Glutamatergic neuron (in vitro differentiated cells): ENCODE measurements at regions not wholly inside any gene's neighbourhood (a gene's known extent, or its start where the extent isn't known, plus 50 kb on each side); places are given as distances from the start of the nearest gene placed in this dataset.

ENCODE experiments used
- DNase-seq: peaks from one replicate; pipeline ENCODE4 v3.0.0; 2022
- H3K27ac Mint-ChIP-seq: one replicate; pipeline ENCODE4 v1.8.0; 2020; ENCODE audit warnings: mild to moderate bottlenecking, mixed read lengths, inconsistent platforms; ENCODE audit not compliant: unreplicated experiment
- H3K27me3 Mint-ChIP-seq: one replicate; pipeline ENCODE4 v1.8.0; 2020; ENCODE audit warnings: mild to moderate bottlenecking, moderate library complexity, mixed read lengths, inconsistent platforms; ENCODE audit not compliant: unreplicated experiment
- H3K36me3 Mint-ChIP-seq: one replicate; pipeline ENCODE4 v1.8.0; 2020; ENCODE audit warnings: mild to moderate bottlenecking, mixed read lengths, inconsistent platforms; ENCODE audit not compliant: unreplicated experiment
- H3K4me1 Mint-ChIP-seq: one replicate; pipeline ENCODE4 v1.8.0; 2020; ENCODE audit warnings: mild to moderate bottlenecking, low read depth, mixed read lengths, inconsistent platforms; ENCODE audit not compliant: unreplicated experiment
- H3K4me3 Mint-ChIP-seq: one replicate; pipeline ENCODE4 v1.8.0; 2020; ENCODE audit warnings: mild to moderate bottlenecking, mixed read lengths, inconsistent platforms; ENCODE audit not compliant: unreplicated experiment
- H3K9me3 Mint-ChIP-seq: one replicate; pipeline ENCODE4 v1.8.0; 2020; ENCODE audit warnings: mild to moderate bottlenecking, moderate library complexity, mixed read lengths, inconsistent platforms; ENCODE audit not compliant: unreplicated experiment
- CTCF ChIP-seq: fragments of 200-600 bp; sonication (generic); IDR thresholded peaks from one replicate; pipeline ENCODE4 v1.5.0; 2021; ENCODE audit not compliant: partially characterized antibody, unreplicated experiment

DNA sequence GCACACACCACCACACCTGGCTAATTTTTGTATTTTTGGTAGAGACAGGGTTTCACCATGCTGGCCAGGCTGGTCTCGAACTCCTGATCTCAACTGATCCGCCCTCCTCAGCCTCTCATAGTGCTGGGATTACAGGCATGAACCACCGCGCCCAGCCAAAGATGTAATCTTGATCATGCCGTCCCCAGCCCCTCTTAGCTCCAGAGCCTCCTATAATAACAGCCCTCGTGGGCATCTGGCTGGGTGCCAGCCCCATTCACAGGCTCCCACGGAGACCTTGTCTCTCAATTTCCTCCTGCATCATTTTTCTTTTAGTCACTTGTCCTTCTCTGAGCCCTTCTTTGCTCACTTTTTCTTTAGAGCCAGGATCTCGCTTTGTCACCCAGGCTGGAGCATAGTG lies 94.2 kb downstream of the KATNIP start:
- peaks cover 2% of the 10 kb centered on the region for H3K27me3 Mint-ChIP-seq
- H3K9me3 Mint-ChIP-seq = peaks cover 2% of the 10 kb centered on the region
- no peak overlapping the region for H3K27ac Mint-ChIP-seq
- peaks cover 3% of the 10 kb centered on the region for H3K4me1 Mint-ChIP-seq
- TF ChIP-seq CTCF = no peak
- no peaks in the 10 kb centered on the region for H3K36me3 Mint-ChIP-seq
- no peak for DNase-seq
- H3K4me3 Mint-ChIP-seq = no peak overlapping the region

- Mint-ChIP-seq H3K9me3 (peaks cover 2% of the 10 kb centered on the region), H3K36me3 (no peaks in the 10 kb centered on the region), H3K4me3 (no peak overlapping the region), H3K27me3 (peaks cover 4% of the 10 kb centered on the region), H3K27ac (no peak overlapping the region), H3K4me1 (no peaks in the 10 kb centered on the region)
- no peak for DNase-seq
- no peak for TF ChIP-seq CTCF
Observed at GRCh38 chr16:27645396-27645795, 95.5 kb downstream of the KATNIP start.

DNA sequence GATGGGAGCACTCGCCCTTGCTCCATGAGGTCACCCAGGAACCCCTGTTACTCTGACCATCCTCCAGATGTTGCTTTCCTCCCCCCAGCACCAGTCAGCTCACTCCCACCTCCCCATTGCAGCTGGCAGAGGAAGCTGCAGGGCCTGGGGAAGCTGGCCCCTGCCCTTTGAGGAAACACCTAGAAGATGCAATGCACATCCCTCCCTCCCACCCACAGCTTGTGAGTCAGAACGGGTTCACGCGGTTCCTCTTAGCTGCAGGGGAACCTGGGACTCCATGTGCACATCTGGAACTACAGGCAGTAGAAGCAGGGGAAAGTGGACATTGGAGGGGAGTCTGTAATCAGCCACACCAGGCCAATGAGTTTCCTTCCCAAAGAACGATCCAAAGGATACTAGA lies 96.9 kb downstream of the KATNIP start:
- H3K36me3 Mint-ChIP-seq = no peaks in the 10 kb centered on the region
- no peak for TF ChIP-seq CTCF
- peaks cover 4% of the 10 kb centered on the region for H3K4me1 Mint-ChIP-seq
- no peak overlapping the region for H3K27ac Mint-ChIP-seq
- no peak for DNase-seq
- H3K27me3 Mint-ChIP-seq = peaks cover 4% of the 10 kb centered on the region
- H3K9me3 Mint-ChIP-seq = peaks cover 2% of the 10 kb centered on the region
- no peak overlapping the region for H3K4me3 Mint-ChIP-seq

DNA sequence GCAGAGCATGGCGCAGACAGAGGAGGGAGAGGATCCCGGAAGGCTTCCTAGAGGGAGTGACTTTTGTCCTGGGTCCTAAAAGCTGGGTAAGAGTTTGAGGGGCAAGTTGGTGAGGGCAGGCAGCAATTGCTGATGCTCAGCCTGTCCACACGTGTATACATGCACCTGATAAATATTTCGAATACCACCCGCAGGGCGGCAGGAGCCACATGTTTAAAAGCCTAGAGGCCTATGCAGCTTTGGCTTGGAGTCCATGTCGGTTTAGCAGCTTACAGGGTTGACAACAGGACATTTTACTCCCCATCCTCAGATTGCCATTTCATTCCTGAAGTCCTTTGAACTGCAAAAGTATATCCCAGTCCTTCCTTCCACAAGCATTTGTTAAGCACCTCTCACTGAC lies 99.1 kb downstream of the KATNIP start:
- H3K4me1 Mint-ChIP-seq = peaks cover 4% of the 10 kb centered on the region
- no peak overlapping the region for H3K27ac Mint-ChIP-seq
- TF ChIP-seq CTCF = no peak
- no peak for DNase-seq
- peaks cover 2% of the 10 kb centered on the region for H3K9me3 Mint-ChIP-seq
- no peaks in the 10 kb centered on the region for H3K36me3 Mint-ChIP-seq
- no peak overlapping the region for H3K4me3 Mint-ChIP-seq
- peaks cover 4% of the 10 kb centered on the region for H3K27me3 Mint-ChIP-seq

GRCh38 chr16:27650073-27650701 lies 100.2 kb downstream of the KATNIP start:
- Mint-ChIP-seq H3K9me3 (peaks cover 2% of the 10 kb centered on the region), H3K4me3 (no peak overlapping the region), H3K4me1 (peaks cover 4% of the 10 kb centered on the region), H3K36me3 (no peaks in the 10 kb centered on the region), H3K27ac (no peak overlapping the region), H3K27me3 (peaks cover 4% of the 10 kb centered on the region)
- no peak for TF ChIP-seq CTCF
- DNase-seq = no peak
